SK-N-SH (cell line): ENCODE measurements at regions not wholly inside any gene's neighbourhood (a gene's known extent, or its start where the extent isn't known, plus 50 kb on each side); places are given as distances from the start of the nearest gene placed in this dataset.

Source experiments
- EP300 ChIP-seq, 2 experiments: IDR thresholded peaks; 2 replicates each; pipeline versions ENCODE4 v1.4.0 to v1.6.1; 2012; ENCODE audit warnings: borderline replicate concordance in 1 of 2, low read depth in 1 of 2, low read length in 1 of 2
- EZH2phosphoT487 ChIP-seq: fragments of 200-600 bp; sonication (generic); IDR thresholded peaks from 2 replicates; pipeline ENCODE4 v1.6.1; 2017; ENCODE audit warnings: low read depth, mixed run types, mild to moderate bottlenecking, antibody characterized with exemption, moderate library complexity, borderline replicate concordance
- NFIC ChIP-seq: IDR thresholded peaks from 2 replicates; pipeline ENCODE4 v1.4.0; 2012; ENCODE audit warnings: borderline replicate concordance
- NRF1 ChIP-seq: IDR thresholded peaks from 2 replicates; pipeline ENCODE4 v1.6.1; 2012; ENCODE audit warnings: low read depth, mild to moderate bottlenecking, low read length
- POLR2AphosphoS5 ChIP-seq: IDR thresholded peaks from 2 replicates; pipeline ENCODE4 v1.6.1; 2012; ENCODE audit warnings: low read depth, low read length
- RAD21 ChIP-seq: IDR thresholded peaks from 2 replicates; pipeline ENCODE4 v1.6.1; 2012; ENCODE audit warnings: mild to moderate bottlenecking, low read length
- TAF1 ChIP-seq: IDR thresholded peaks from 2 replicates; pipeline ENCODE4 v1.6.1; 2012; ENCODE audit warnings: low read depth, mild to moderate bottlenecking, low read length, moderate library complexity, borderline replicate concordance
- TCF12 ChIP-seq: IDR thresholded peaks from 2 replicates; pipeline ENCODE4 v1.4.0; 2012
- YY1 ChIP-seq: IDR thresholded peaks from 2 replicates; pipeline ENCODE4 v1.4.0; 2012; ENCODE audit warnings: low read depth, mild to moderate bottlenecking
- TF ChIP-seq, protein P1 (sequence below): fragments of 150-350 bp; IDR thresholded peaks from 2 replicates; pipeline ENCODE4 v1.6.1; 2016; ENCODE audit warnings: mild to moderate bottlenecking, low read depth, low read length
- TF ChIP-seq, protein P2 (sequence below): fragments of 200-600 bp; sonication (generic); IDR thresholded peaks from 2 replicates; pipeline ENCODE4 v1.6.1; 2017; ENCODE audit warnings: antibody characterized with exemption, mild to moderate bottlenecking, moderate library complexity
- TF ChIP-seq, protein P3 (sequence below): IDR thresholded peaks from 2 replicates; pipeline ENCODE4 v1.6.1; 2012; ENCODE audit warnings: mild to moderate bottlenecking, low read depth, low read length, moderate library complexity
- TF ChIP-seq, protein P4 (sequence below): IDR thresholded peaks from 2 replicates; pipeline ENCODE4; 2012
- TF ChIP-seq, protein P5 (sequence below): IDR thresholded peaks from 2 replicates; pipeline ENCODE4 v1.4.0; 2012; ENCODE audit warnings: low read depth

DNA sequence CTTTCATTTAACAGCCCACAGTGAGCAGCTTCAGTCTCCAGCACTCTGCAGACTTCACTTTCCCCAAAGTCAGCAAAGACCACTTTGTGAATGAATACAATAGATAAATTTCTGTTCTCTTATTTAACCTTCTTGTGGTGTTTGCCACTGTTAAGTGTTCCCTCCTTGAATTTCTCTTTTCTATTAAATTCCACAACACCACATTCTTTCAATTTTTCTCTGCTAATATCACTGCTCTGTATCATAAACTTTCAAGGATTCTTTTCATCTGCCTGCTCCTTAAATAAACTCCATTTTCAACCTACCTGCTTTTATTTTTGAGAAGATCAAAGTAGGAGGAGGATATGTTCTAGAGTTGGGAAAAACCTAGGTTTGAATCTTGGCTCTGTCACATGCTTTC, 739.5 kb upstream of the GRAMD2B start:
- TF ChIP-seq EP300 (IDR thresholded peaks at IDR 0.05; ENCODE audit: borderline replicate concordance in 1 of 2, low read depth in 1 of 2, low read length in 1 of 2) = no peak
- TF ChIP-seq, protein P1, sequence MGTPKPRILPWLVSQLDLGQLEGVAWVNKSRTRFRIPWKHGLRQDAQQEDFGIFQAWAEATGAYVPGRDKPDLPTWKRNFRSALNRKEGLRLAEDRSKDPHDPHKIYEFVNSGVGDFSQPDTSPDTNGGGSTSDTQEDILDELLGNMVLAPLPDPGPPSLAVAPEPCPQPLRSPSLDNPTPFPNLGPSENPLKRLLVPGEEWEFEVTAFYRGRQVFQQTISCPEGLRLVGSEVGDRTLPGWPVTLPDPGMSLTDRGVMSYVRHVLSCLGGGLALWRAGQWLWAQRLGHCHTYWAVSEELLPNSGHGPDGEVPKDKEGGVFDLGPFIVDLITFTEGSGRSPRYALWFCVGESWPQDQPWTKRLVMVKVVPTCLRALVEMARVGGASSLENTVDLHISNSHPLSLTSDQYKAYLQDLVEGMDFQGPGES = no peak
- no peak for TF ChIP-seq EZH2phosphoT487
- TF ChIP-seq TCF12 = no peak
- TF ChIP-seq, protein P2, sequence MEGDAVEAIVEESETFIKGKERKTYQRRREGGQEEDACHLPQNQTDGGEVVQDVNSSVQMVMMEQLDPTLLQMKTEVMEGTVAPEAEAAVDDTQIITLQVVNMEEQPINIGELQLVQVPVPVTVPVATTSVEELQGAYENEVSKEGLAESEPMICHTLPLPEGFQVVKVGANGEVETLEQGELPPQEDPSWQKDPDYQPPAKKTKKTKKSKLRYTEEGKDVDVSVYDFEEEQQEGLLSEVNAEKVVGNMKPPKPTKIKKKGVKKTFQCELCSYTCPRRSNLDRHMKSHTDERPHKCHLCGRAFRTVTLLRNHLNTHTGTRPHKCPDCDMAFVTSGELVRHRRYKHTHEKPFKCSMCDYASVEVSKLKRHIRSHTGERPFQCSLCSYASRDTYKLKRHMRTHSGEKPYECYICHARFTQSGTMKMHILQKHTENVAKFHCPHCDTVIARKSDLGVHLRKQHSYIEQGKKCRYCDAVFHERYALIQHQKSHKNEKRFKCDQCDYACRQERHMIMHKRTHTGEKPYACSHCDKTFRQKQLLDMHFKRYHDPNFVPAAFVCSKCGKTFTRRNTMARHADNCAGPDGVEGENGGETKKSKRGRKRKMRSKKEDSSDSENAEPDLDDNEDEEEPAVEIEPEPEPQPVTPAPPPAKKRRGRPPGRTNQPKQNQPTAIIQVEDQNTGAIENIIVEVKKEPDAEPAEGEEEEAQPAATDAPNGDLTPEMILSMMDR = no peak
- no peak for TF ChIP-seq POLR2AphosphoS5
- no peak for TF ChIP-seq NRF1
- TF ChIP-seq, protein P3, sequence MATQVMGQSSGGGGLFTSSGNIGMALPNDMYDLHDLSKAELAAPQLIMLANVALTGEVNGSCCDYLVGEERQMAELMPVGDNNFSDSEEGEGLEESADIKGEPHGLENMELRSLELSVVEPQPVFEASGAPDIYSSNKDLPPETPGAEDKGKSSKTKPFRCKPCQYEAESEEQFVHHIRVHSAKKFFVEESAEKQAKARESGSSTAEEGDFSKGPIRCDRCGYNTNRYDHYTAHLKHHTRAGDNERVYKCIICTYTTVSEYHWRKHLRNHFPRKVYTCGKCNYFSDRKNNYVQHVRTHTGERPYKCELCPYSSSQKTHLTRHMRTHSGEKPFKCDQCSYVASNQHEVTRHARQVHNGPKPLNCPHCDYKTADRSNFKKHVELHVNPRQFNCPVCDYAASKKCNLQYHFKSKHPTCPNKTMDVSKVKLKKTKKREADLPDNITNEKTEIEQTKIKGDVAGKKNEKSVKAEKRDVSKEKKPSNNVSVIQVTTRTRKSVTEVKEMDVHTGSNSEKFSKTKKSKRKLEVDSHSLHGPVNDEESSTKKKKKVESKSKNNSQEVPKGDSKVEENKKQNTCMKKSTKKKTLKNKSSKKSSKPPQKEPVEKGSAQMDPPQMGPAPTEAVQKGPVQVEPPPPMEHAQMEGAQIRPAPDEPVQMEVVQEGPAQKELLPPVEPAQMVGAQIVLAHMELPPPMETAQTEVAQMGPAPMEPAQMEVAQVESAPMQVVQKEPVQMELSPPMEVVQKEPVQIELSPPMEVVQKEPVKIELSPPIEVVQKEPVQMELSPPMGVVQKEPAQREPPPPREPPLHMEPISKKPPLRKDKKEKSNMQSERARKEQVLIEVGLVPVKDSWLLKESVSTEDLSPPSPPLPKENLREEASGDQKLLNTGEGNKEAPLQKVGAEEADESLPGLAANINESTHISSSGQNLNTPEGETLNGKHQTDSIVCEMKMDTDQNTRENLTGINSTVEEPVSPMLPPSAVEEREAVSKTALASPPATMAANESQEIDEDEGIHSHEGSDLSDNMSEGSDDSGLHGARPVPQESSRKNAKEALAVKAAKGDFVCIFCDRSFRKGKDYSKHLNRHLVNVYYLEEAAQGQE = no peak
- no peak for TF ChIP-seq NFIC
- no peak for TF ChIP-seq YY1
- TF ChIP-seq, protein P4, sequence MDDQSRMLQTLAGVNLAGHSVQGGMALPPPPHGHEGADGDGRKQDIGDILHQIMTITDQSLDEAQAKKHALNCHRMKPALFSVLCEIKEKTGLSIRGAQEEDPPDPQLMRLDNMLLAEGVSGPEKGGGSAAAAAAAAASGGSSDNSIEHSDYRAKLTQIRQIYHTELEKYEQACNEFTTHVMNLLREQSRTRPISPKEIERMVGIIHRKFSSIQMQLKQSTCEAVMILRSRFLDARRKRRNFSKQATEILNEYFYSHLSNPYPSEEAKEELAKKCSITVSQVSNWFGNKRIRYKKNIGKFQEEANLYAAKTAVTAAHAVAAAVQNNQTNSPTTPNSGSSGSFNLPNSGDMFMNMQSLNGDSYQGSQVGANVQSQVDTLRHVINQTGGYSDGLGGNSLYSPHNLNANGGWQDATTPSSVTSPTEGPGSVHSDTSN = no peak
- no peak for TF ChIP-seq RAD21
- TF ChIP-seq, protein P5, sequence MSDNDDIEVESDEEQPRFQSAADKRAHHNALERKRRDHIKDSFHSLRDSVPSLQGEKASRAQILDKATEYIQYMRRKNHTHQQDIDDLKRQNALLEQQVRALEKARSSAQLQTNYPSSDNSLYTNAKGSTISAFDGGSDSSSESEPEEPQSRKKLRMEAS = no peak
- TF ChIP-seq TAF1 = no peak
